ENCODE measurements at regions not wholly inside any gene's neighbourhood (a gene's known extent, or its start where the extent isn't known, plus 50 kb on each side); places are given as distances from the start of the nearest gene placed in this dataset.

DNA sequence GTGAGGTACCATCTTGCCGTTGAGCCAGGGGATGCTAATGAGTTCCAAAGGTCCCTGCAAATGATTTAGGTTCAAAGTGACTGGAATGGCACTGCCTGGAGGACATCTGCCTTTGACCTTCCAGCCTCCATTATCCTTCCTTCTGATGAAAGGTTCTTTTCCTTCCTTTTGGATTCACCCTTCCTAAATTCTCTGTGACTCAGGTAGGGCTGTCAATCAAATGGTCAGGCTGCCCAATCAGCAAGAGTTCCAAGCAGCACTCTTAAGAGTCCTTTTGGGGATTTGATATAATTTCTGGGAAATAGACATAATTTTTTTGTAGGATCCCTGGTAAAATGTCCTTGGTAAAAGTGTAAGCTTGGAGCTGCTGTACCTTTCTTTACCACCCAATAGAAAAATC, 58.8 kb upstream of the LMO4 start:
- H3K4me1 ChIP-seq (ENCODE audit: insufficient read depth, low read length), result no peaks in the 10 kb centered on the region
- no peak for DNase-seq (ENCODE audit: insufficient read length, low spot score, missing footprints)
- H3K79me2 ChIP-seq (ENCODE audit: insufficient read depth, low read length), result no peaks in the 10 kb centered on the region
- peaks cover 11% of the 10 kb centered on the region for H3K27me3 ChIP-seq (ENCODE audit: insufficient read depth, low read length)
- H3K4me2 ChIP-seq (ENCODE audit: insufficient read depth, low read length), result no peak overlapping the region
- no peak overlapping the region for H3K27ac ChIP-seq (ENCODE audit: low read depth, low read length)
- no peaks in the 10 kb centered on the region for H4K20me1 ChIP-seq (ENCODE audit: insufficient read depth, low read length)
- no peak overlapping the region for H2AFZ ChIP-seq (ENCODE audit: low read length)
- TF ChIP-seq, protein P1, sequence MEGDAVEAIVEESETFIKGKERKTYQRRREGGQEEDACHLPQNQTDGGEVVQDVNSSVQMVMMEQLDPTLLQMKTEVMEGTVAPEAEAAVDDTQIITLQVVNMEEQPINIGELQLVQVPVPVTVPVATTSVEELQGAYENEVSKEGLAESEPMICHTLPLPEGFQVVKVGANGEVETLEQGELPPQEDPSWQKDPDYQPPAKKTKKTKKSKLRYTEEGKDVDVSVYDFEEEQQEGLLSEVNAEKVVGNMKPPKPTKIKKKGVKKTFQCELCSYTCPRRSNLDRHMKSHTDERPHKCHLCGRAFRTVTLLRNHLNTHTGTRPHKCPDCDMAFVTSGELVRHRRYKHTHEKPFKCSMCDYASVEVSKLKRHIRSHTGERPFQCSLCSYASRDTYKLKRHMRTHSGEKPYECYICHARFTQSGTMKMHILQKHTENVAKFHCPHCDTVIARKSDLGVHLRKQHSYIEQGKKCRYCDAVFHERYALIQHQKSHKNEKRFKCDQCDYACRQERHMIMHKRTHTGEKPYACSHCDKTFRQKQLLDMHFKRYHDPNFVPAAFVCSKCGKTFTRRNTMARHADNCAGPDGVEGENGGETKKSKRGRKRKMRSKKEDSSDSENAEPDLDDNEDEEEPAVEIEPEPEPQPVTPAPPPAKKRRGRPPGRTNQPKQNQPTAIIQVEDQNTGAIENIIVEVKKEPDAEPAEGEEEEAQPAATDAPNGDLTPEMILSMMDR (IDR thresholded peaks at IDR 0.05; ENCODE audit: extremely low read depth, low read depth, low read length), result no peak
- H3K36me3 ChIP-seq (ENCODE audit: insufficient read depth, low read length), result no peaks in the 10 kb centered on the region
- no peaks in the 10 kb centered on the region for H3K9me3 ChIP-seq (ENCODE audit: low read depth, low read length)
- H3K4me3 ChIP-seq (ENCODE audit: insufficient read depth, low read length), result no peak overlapping the region

DNA sequence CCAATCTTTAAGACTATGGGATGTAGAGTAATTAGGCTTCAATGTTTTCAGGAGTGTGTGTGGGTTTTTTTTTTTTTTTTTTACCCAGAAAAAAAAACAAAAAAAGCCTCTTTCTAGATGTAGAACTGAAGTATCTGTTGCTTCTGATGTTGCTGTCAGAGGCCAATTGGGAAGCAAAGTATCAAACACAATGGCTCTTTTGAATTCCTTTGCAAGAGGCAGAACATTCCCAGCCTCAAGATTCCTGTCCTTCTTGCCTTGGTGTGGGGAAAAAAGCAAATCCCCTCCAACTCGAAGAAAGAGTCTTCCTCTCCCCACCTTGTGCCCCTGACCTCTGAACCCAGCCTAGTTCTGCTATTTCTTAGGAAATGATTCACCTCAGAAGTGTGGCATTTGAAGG, 55.4 kb upstream of the LMO4 start:
- no peaks in the 10 kb centered on the region for H4K20me1 ChIP-seq (ENCODE audit: insufficient read depth, low read length)
- H3K36me3 ChIP-seq (ENCODE audit: insufficient read depth, low read length), result no peaks in the 10 kb centered on the region
- TF ChIP-seq, protein P1 (IDR thresholded peaks at IDR 0.05; ENCODE audit: extremely low read depth, low read depth, low read length), result no peak
- H3K9me3 ChIP-seq (ENCODE audit: low read depth, low read length), result no peaks in the 10 kb centered on the region
- no peak overlapping the region for H3K27ac ChIP-seq (ENCODE audit: low read depth, low read length)
- no peak overlapping the region for H2AFZ ChIP-seq (ENCODE audit: low read length)
- DNase-seq (ENCODE audit: insufficient read length, low spot score, missing footprints), result no peak
- no peak overlapping the region for H3K4me2 ChIP-seq (ENCODE audit: insufficient read depth, low read length)
- peaks cover 11% of the 10 kb centered on the region for H3K27me3 ChIP-seq (ENCODE audit: insufficient read depth, low read length)
- H3K4me1 ChIP-seq (ENCODE audit: insufficient read depth, low read length), result peaks cover under 1% of the 10 kb centered on the region
- no peak overlapping the region for H3K4me3 ChIP-seq (ENCODE audit: insufficient read depth, low read length)
- H3K79me2 ChIP-seq (ENCODE audit: insufficient read depth, low read length), result no peaks in the 10 kb centered on the region

DNA sequence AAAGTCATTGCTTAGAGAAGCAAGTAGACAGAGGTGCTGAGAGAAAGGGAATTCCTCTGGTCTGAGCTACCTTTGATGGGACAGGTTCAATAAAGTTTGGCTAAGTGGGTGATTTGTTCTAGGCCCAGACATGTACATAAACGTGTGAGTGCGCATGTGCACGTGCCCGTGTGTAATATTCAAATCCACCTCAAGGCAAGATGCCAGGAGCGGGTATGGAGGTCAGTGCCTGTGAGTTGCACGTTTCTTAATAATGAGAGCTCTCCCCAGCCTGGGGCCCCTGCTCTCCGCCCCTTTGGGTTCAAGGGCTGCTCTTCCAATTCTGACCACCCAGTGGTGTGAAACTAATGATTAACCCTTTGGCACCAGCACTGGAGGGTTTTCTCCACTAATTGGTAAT, 53.8 kb upstream of the LMO4 start:
- H3K4me1 ChIP-seq (ENCODE audit: insufficient read depth, low read length), result peaks cover 17% of the 10 kb centered on the region
- H3K4me2 ChIP-seq (ENCODE audit: insufficient read depth, low read length), result no peak overlapping the region
- H3K27ac ChIP-seq (ENCODE audit: low read depth, low read length), result no peak overlapping the region
- H3K27me3 ChIP-seq (ENCODE audit: insufficient read depth, low read length), result peaks cover 7% of the 10 kb centered on the region
- H4K20me1 ChIP-seq (ENCODE audit: insufficient read depth, low read length), result no peaks in the 10 kb centered on the region
- H2AFZ ChIP-seq (ENCODE audit: low read length), result no peak overlapping the region
- H3K4me3 ChIP-seq (ENCODE audit: insufficient read depth, low read length), result no peak overlapping the region
- no peaks in the 10 kb centered on the region for H3K36me3 ChIP-seq (ENCODE audit: insufficient read depth, low read length)
- H3K79me2 ChIP-seq (ENCODE audit: insufficient read depth, low read length), result no peaks in the 10 kb centered on the region
- TF ChIP-seq, protein P1 (IDR thresholded peaks at IDR 0.05; ENCODE audit: extremely low read depth, low read depth, low read length), result no peak
- H3K9me3 ChIP-seq (ENCODE audit: low read depth, low read length), result no peaks in the 10 kb centered on the region
- no peak for DNase-seq (ENCODE audit: insufficient read length, low spot score, missing footprints)

DNA sequence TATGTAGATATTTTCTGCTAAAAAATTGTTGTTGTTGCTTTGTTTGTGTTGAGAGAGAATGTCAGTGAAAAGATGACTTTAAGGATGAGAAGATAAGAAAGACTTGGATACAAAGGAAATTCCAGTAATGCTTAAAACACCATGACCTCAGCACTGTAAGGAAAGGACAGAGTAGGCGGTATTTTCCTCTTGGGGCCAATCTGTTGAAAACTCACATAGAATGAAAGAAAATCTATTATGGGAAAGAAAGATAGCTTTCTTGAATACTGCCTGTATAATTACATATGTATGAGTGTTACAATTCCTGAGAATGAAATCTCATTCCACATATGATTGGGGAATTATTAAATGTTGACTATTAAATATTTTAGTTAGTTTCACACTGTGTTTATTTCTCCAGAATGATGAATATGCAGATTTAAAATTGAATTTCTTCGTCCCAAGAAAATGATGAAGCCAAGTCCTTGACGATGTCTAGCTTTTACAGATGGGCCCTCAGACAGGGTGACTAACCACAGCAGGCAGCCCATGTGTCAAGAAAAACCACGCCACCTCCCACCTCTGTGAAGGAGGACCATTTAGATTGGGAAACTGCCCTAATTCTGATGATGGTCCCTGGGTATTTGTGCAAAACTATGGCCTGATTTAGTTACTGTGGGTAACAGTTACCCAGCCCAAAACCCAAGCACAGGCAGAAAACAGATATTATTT, 49.7 kb upstream of the LMO4 start:
- Histone ChIP-seq H3K4me2 (ENCODE audit: insufficient read depth, low read length) (peak overlapping the region; percentile 59), H3K27ac (ENCODE audit: low read depth, low read length) (peak overlapping the region; percentile 77), H3K36me3 (ENCODE audit: insufficient read depth, low read length) (no peaks in the 10 kb centered on the region), H2AFZ (ENCODE audit: low read length) (peak overlapping the region; percentile 78), H3K4me1 (ENCODE audit: insufficient read depth, low read length) (peaks cover 18% of the 10 kb centered on the region), H3K27me3 (ENCODE audit: insufficient read depth, low read length) (no peaks in the 10 kb centered on the region), H3K4me3 (ENCODE audit: insufficient read depth, low read length) (no peak overlapping the region), H3K9me3 (ENCODE audit: low read depth, low read length) (no peaks in the 10 kb centered on the region), H4K20me1 (ENCODE audit: insufficient read depth, low read length) (no peaks in the 10 kb centered on the region), H3K79me2 (ENCODE audit: insufficient read depth, low read length) (no peaks in the 10 kb centered on the region)
- no peak for DNase-seq (ENCODE audit: insufficient read length, low spot score, missing footprints)
- TF ChIP-seq, protein P1 (IDR thresholded peaks at IDR 0.05; ENCODE audit: extremely low read depth, low read depth, low read length), result no peak
